GM19397 (cell line): ENCODE measurements at regions not wholly inside any gene's neighbourhood (a gene's known extent, or its start where the extent isn't known, plus 50 kb on each side); places are given as distances from the start of the nearest gene placed in this dataset.
"Not testable (repeated sequence)": the region's sequence is repeated elsewhere in the genome, so short reads cannot be mapped to it uniquely, and the experiment has no call there.

Source experiments
- ATAC-seq: cut with Tn5 transposase; IDR thresholded peaks from one replicate; pipeline ENCODE4 v1.9.1; 2021; ENCODE audit warnings: mild to moderate bottlenecking, moderate library complexity; ENCODE audit not compliant: unreplicated experiment

DNA sequence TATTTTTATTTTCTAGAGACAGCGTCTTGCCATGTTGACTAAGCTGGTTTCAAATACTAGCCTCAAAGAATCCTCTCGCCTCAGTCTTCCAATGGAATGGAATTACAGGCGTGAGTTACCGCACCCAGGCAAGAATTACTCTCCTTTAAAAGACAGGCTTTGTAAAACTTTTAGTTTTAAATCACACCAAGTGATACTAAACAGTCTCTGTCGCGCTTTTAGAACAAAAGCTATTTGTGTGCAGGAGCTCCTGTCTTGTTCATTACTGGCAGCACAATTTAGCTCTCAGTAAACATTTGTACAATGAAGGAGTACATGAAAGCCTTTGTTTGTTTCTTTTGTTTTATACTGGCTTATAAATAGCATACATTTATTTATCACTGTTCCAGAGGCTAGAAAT is 1719.2 kb upstream of the PIK3C3 start:
- no peak for ATAC-seq

DNA sequence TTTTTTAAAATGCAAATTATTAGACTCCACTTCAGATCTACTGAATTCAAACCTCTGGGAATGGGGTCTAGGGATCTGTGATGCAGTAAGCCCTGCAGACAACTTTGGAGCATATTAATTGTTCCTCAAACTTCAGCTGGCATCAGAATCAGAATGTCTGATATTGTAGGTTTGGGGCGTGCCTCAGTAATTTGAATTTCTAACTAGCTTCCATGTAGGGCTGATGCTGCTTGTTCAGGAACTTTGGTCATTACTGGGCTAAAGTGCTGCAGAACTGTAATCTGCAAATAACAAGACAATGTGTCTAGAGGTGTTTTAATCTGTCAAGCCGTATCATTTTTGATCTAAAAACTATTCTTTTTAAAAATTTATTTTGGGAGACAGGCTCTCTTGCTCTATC is 1719.7 kb upstream of the PIK3C3 start:
- no peak for ATAC-seq

DNA sequence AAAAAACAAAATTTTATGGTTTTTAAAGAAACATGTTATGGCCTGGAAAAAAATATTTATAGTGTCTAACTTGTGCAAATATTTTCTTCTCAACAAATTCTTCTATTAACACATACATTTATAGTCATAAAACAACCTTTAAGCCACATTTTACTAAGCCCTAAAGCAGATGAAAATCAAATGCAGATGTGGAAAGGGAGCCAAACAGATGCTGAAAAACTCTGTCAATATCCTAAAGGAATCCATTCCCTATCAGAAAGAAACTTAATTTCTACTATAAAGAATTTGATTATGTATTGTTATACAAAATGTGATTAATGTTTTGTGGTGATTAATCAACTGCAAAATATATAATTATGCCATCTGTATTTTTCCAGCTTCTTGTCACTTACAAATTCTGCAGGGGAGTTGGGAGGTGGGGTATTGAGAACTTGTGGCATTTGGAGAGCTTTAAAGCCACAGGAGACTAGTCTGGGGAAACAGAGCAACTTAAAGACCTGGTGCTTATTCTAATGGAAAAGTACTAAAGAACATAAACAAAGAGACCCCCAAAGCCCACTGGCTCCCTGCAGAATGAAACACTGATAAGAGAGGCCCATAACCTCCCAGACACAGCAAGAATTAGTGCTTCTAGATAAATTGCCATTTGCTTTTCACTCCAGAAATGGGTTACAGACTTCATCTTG is 1721.0 kb upstream of the PIK3C3 start:
- no peak for ATAC-seq

DNA sequence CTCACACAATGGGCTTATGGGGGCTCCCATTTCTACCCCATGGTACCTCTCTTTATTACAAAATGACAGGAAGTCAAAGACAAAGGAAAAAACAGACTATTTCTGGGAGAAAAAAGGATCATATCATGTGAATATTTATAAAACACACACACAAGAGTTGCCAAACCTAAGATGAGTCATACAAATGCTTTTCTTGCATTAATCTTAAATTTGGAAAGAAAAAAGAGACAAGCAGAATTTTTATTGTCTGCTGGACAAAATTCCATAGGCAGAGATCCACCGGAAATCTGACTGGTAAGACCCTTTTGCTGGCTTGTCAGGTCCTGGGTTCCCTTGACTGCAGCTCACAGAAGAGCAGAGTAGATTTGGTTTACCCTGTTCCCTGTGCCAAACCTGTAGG is 1732.3 kb upstream of the PIK3C3 start:
- no peak for ATAC-seq

DNA sequence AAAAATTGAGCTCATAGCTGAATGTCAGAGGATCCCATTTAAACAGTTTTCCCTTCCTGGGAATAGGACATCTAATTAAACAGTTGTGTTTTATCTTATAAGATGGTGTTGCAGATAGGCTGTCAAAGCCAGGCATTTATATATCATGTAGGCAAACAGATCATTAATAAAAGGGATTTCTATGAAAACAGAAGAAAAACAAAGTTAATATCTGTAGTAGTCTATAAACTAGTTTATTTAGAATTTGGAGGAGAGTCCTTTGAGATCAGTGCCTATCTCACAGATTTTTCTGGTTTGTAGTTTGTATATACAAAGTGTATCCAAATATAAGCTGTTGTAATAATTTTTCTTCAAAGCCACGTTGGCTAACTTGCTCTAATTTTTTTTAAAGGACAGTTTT is 1738.2 kb upstream of the PIK3C3 start:
- no peak for ATAC-seq

DNA sequence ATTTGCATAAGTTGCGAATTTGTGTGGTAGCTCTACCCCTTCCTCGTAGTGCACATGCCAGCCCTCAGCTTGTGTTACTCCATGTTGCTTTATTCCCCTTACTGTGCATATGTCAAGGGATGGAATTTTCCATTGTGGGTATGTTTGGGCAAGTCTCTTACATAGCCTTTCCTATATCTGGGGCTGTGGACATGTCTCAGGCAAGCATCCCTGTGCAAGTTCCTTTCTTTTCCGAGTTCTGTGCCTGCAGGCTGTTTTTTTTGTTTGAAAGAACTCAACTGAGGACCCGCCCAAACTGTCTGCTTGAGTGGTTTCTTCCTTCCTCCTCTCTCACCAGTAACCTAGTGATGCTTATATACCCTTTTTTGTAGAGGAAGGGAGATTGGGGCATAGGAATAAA is 1739.1 kb upstream of the PIK3C3 start:
- ATAC-seq, result no peak

DNA sequence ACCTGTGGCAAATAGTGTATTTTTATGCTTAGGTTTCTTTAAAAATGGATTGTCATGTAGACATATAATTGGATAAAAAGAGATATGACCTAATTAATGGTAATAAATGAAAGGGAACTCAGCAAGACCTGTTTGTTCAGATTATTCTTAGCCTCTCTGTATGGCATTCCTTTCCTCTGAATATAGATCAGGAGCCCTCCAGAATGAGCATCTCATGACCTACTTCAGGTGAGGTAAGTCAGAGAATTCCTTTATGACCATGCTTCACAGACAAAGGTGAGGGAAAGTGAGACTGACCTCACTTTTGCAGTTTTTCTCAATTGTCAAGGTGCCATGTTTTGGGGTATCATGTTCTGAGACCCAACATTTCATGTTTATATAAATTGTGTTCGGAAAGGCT is 1744.3 kb upstream of the PIK3C3 start:
- no peak for ATAC-seq

DNA sequence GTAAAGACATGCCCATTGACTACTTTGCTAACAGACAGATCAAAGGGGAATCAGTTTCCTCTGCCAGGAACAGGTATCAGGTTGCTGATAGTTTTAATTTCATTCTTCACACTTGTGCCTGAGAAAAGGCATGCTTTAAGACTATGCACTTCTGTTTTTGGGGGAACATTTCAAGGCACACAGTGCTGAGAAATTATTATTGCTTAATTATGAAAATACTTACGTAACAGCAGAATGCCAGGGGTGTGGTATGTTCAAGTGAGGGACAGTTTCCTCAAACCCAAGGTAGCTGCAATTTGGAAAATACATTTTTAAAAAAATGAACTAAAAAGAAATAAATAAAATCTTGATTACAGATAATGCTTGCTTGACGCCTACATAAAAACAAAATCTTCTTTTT is 1746.1 kb upstream of the PIK3C3 start:
- no peak for ATAC-seq

DNA sequence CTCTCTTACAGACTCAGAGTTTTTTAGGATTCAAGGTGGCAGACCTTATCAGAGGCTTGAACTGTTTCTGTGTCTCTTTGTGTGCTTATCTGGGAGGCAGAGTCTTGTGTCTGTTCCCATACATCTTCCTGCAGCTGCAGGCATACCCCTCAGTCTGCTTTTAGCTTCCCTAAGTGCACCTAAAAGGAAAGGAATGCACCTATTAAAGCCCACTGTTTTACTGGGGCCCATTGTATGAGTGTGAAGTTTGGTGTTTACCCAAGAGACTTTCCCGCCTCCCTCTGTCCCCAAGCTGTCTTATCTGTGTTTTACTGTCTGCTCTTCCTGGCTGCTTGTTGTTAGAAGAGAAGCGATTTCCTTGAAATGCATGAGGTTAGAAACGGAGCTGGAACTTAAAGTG is 1757.3 kb upstream of the PIK3C3 start:
- ATAC-seq, result no peak

DNA sequence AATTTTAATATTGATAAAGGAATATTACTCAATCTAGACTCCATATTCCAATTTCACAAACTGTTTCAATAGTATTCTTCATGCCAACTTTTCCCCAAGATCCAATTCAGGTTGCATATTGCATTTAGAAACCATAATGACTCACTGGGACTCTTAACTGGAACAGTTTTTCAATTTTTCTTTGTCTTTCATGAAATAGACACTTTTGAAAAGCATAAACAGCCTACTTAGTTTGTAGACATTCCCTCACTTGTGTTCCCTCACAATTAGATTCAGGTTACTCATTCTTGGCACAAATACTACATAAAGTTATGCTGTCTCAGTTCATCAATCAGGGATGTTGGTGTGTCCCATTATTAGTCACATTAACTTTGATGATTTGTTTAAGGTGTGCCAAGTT is 1768.4 kb upstream of the PIK3C3 start:
- ATAC-seq, result no peak

DNA sequence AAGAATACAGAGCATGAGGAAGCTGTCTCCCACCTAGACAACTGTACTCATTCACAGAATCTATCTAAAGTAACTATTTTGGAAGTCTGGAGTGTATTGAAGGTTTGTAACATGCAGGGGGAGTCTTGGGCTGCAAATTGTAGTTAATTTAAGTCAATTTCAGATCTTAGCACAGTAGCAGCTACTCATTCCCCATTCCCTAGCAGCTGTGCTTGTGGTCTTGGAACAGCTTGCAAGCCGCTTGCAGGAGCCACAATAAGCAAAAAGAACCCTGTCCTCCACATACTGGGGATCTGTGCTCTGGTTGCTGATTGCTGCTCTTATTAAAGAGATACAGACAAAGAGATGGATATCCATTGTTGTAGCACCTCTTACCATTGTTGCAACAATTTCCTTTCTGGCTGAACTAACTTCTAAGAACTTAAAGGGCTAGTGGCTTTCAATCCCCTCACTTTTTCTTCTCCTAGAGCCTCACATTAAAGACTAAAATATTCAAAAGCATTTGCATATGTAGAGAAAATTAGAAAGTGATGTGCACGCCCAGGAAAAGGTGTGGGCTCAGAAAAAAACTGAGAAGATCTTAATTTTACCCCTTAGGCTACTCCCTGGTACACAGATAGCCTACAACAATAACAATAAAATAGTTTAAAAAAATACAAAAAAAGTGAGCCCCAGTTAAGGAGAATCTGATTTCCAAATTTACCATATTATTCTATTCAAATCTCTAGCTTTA is 1775.1 kb upstream of the PIK3C3 start:
- ATAC-seq, result no peak

DNA sequence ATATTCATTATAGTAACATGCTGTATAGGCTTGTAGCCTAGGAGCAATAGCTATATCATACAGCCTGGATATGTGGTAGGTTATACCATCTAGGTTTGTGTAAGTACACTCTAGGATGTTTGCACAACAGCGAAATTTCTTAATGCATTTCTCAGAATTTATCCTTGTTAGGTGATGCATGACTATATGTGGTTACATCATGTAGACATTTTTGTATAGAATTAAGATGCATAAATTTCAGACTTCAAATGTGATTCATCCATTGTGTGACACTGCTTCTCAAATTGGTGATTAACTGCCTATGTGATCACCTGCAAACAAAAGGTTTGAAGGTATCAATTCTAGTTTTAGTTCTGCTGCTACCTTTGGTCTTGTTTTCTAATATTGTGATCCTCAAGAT is 1787.0 kb upstream of the PIK3C3 start:
- no peak for ATAC-seq

DNA sequence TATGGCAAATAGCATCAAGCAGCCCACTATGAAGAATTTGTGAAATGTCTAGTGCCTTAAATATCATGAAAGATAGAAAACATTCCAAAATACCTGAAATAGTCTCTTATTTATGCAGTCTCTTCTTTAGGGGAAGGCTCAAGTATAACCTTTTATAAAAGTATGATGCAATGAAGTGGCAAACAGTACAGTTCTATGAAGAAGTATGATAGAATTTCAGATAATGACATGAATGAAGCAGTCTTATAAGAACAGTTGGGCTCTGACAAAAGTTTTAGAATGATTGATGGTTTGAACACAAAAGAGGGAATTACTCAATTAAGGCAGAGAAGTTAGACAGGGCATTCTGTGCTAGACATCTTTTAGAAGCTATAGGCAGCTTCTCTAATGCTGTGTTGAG is 1791.8 kb upstream of the PIK3C3 start:
- ATAC-seq, result no peak

DNA sequence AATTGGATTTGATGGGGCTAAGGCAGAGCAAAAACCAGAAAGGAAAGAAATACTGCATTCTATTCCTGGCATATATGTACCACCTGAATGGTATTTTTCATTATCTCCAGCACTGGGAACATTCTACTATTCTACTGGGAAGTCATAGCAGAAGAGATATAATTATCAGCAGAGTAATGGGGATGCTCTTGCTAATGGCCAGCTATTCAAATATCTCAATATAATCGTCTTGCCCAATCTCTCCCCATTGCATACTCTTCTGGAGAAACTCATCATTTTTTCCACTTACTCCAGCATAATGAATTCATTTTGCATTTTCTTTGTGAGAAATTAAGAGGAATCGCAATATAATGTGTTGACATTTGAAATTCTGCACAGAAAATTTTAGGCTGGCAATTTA is 1794.7 kb upstream of the PIK3C3 start:
- no peak for ATAC-seq

DNA sequence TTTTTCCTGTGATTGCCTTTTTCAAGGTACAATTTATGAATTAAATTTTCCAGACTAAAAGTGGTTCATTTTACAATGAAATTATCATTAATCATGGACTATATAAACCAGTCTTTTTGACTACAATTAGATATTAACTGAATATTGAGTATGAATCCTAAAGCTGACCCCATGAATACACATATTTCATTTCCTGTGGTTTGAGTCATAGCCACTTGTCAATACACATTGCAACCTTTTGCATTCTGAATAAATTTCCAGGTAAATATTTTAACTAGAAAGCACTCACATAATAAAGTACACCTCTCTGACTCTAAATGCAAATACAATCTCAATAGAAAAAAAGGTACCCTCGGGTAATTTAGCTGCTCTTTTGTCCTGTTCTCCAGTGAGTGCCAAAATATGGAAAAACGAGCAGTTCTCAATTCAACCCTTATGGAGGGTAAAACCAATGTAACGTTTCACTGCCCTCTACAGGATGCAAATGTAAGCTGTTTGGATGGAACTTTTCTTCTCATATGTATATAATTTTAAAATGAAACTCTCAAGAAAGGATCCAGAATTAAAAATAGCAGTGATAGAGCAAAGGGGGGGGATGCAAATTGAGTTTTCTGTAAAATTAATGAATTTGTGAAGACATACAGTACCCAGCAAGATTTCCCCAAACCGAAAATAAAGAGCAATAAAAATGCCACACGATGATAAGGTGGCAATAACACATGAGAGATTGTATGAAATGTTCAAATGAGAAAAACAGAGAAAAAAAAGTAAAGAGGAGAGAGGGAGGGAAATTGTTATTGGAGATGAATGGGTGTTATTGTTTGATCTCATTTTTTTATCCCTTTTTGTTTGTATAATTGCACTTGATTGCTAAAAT is 1795.7 kb upstream of the PIK3C3 start:
- ATAC-seq, result no peak

DNA sequence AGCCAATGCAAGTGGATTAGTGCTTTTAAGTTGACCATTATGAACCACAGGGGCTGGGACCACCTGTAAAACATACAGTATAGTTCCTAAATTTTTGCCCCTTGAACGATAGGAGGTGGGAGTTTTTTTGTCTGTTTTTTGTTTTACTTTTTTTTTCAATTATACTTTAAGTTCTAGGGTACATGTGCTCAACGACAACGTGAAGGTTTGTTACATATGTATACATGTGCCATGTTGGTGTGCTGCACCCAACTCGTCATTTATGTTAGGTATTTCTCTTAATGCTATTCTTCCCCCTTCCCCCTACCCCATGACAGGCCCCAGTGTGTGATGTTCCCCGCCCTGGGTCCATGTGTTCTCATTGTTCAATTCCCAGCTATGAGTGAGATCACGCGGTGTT is 1797.9 kb upstream of the PIK3C3 start:
- ATAC-seq, result no peak

DNA sequence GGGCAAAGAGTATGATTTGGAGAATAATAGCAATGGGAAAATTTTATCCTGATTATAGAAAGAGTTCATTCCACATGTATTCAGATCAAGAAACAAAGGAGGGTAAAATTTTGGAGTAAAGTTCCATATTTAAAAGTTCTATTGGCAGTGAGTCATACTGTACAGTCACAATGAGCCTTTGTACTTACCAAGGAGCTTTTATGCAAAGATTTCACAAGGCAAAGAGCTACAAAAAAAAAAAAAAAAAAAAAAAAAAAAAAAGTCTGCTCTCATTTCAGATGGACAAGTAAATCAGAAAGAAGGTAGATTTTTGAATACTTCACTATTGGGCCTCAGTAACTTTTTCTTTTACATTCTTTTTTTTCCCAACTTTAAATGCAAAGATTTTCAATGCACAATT is 1802.2 kb upstream of the PIK3C3 start:
- no peak for ATAC-seq

DNA sequence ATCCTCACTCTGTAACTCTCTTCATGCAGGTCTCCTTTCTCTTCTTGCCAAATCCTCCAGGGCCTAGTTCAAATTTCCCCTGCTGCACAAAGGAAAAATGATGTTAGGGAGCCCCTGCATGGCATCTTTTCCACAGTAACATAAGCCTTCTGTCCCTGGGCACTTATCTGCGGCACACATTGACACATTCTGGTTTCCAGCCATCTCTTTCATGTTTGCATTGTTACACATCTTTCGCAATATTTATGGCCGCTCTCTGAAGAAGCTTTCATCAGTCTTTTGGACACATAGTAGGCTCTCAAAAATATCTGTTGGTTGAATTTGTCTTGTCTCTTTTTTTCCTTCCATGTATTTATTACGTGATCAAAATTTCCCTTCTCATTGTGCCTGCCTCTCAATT is 1806.1 kb upstream of the PIK3C3 start:
- ATAC-seq, result no peak

DNA sequence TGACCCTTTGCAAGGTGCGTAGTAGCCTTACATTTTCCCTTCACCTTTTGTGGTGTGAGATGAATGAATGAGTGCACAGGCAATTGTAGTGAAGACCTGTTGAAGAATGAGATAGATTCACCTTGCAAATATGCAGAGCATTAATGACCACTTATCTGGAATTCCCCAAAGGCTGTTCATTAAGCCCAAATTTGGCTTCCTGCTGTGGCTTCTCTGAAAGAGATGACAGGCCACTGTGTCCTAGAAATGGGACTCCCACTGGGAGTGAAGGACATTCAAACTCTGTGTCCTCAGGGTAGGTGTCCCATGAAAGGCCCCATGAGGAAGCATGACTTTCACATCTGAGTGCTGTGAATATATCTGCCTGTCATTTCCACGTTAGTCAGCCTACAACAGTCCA is 1821.8 kb upstream of the PIK3C3 start:
- ATAC-seq, result no peak

DNA sequence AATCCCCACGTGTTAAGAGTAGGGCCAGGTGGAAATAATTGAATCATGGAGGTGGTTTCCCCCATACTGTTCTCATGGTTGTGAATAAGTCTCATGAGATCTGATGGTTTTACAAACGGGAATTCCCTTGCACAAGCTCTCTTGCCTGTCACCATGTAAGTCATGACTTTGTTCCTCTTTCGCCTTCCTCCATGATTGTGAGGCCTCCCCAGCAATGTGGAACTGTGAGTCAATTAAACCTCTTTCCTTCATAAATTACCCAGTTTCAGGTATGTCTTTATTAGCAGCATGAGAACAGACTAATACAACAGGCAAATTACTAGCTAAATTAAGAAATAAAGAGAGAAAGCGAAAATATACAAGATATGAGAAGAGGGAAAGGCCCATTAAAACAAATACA is 1822.6 kb upstream of the PIK3C3 start:
- not testable (repeated sequence) for ATAC-seq

DNA sequence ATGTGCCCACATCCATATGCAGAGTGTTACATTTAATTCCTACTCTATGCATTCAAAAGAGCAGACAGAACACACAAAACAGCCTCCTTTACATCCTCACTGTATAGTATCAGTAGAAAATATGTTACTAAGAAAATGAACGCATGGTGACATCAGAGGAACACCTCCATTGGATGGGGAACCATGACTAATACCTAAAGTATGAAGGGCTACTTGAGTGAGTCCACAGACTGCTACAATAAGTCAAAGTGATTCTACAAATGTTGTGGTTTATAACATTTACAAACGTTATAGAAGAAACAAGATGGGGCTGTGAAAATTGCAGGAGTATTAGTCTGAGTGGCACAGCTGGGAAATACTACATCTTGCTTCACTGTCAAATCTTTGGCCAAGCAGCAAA is 1830.9 kb upstream of the PIK3C3 start:
- no peak for ATAC-seq
